ENCODE measurements at regions not wholly inside any gene's neighbourhood (a gene's known extent, or its start where the extent isn't known, plus 50 kb on each side); places are given as distances from the start of the nearest gene placed in this dataset.

GRCh38 chr3:72413228-72413627, 435.0 kb downstream of the SHQ1 start:
- H3K9me3 ChIP-seq = no peaks in the 10 kb centered on the region
- no peak for DNase-seq
- H3K36me3 ChIP-seq = no peaks in the 10 kb centered on the region
- H3K4me1 ChIP-seq = peaks cover 34% of the 10 kb centered on the region
- H3K4me3 ChIP-seq (ENCODE audit: low read depth, low read length) = no peak overlapping the region
- no peak for TF ChIP-seq CTCF (IDR thresholded peaks at IDR 0.05; ENCODE audit: low read depth, low read length)
- no peaks in the 10 kb centered on the region for H3K27me3 ChIP-seq

- H3K9me3 ChIP-seq = no peaks in the 10 kb centered on the region
- TF ChIP-seq CTCF (IDR thresholded peaks at IDR 0.05; ENCODE audit: low read depth, low read length) = no peak
- DNase-seq = no peak
- H3K4me1 ChIP-seq = peaks cover 42% of the 10 kb centered on the region
- no peaks in the 10 kb centered on the region for H3K36me3 ChIP-seq
- no peaks in the 10 kb centered on the region for H3K27me3 ChIP-seq
- no peak overlapping the region for H3K4me3 ChIP-seq (ENCODE audit: low read depth, low read length)
Observed at GRCh38 chr3:72412340-72412956, 435.8 kb downstream of the SHQ1 start.

- no peaks in the 10 kb centered on the region for H3K9me3 ChIP-seq
- DNase-seq = no peak
- H3K27me3 ChIP-seq = no peaks in the 10 kb centered on the region
- no peak for TF ChIP-seq CTCF (IDR thresholded peaks at IDR 0.05; ENCODE audit: low read depth, low read length)
- H3K4me1 ChIP-seq = peaks cover 47% of the 10 kb centered on the region
- H3K36me3 ChIP-seq = no peaks in the 10 kb centered on the region
- H3K4me3 ChIP-seq (ENCODE audit: low read depth, low read length) = no peak overlapping the region
Observed at GRCh38 chr3:72411843-72412242, 436.4 kb downstream of the SHQ1 start.

- peaks cover 54% of the 10 kb centered on the region for H3K4me1 ChIP-seq
Observed at GRCh38 chr3:72411126-72411525, 437.1 kb downstream of the SHQ1 start.

GRCh38 chr3:72408983-72409779, 439.1 kb downstream of the SHQ1 start:
- no peak for DNase-seq
- peaks cover 66% of the 10 kb centered on the region for H3K4me1 ChIP-seq
- TF ChIP-seq CTCF (IDR thresholded peaks at IDR 0.05; ENCODE audit: low read depth, low read length) = no peak
- no peaks in the 10 kb centered on the region for H3K27me3 ChIP-seq
- H3K4me3 ChIP-seq (ENCODE audit: low read depth, low read length) = no peak overlapping the region
- H3K36me3 ChIP-seq = no peaks in the 10 kb centered on the region
- H3K9me3 ChIP-seq = no peaks in the 10 kb centered on the region

More at GRCh38 chr3:72411126-72411525, 437.1 kb downstream of the SHQ1 start:
- TF ChIP-seq CTCF (IDR thresholded peaks at IDR 0.05; ENCODE audit: low read depth, low read length) = no peak
- Histone ChIP-seq H3K4me3 (ENCODE audit: low read depth, low read length) (no peak overlapping the region), H3K36me3 (no peaks in the 10 kb centered on the region), H3K27me3 (no peaks in the 10 kb centered on the region), H3K9me3 (no peaks in the 10 kb centered on the region)
- no peak for DNase-seq

- Histone ChIP-seq H3K36me3 (no peaks in the 10 kb centered on the region), H3K4me3 (ENCODE audit: low read depth, low read length) (no peak overlapping the region), H3K27me3 (no peaks in the 10 kb centered on the region), H3K4me1 (peaks cover 54% of the 10 kb centered on the region), H3K9me3 (no peaks in the 10 kb centered on the region)
- DNase-seq = no peak
- TF ChIP-seq CTCF (IDR thresholded peaks at IDR 0.05; ENCODE audit: low read depth, low read length) = no peak
Observed at GRCh38 chr3:72407766-72408165, 440.5 kb downstream of the SHQ1 start.

Measured in BE2C (cell line).